A673 (cell line): ENCODE measurements at regions not wholly inside any gene's neighbourhood (a gene's known extent, or its start where the extent isn't known, plus 50 kb on each side); places are given as distances from the start of the nearest gene placed in this dataset.

Experiments
- BruUV-seq: library from RNA; stranded (reverse); fragments of 400-500 nt; replicated peaks from 2 replicates; lab custom pipeline; 2021; lab: Mats Ljungman, UMichigan
- CTCF ChIA-PET: fragments of 300-600 bp; sonication (Branson Sonifier 250); formaldehyde crosslinking; loops from one replicate; lab custom pipeline; 2022; ENCODE audit warnings: antibody characterized with exemption; lab: Charles Lee
- POLR2A ChIA-PET: fragments of 300-600 bp; sonication (Branson Sonifier 250); formaldehyde crosslinking; loops from one replicate; lab custom pipeline; 2022; ENCODE audit warnings: antibody characterized with exemption; ENCODE audit not compliant: low non-redundant PET; lab: Charles Lee
- DNase-seq: peaks from one replicate; pipeline ENCODE4 v3.0.0-alpha.2; 2015; ENCODE audit warnings: low spot score
- H3K27ac ChIP-seq: fragments of 200-600 bp; sonication (generic); 2 replicates; pipeline ENCODE4 v1.5.1; 2016; ENCODE audit warnings: mixed run types, low read depth, mild to moderate bottlenecking, mixed read lengths, antibody characterized with exemption, low read length; ENCODE audit not compliant: poor library complexity, severe bottlenecking
- H3K27me3 ChIP-seq: fragments of 200-600 bp; sonication (generic); replicated peaks from 2 replicates; pipeline ENCODE4 v1.6.1; 2017; ENCODE audit warnings: mixed run types, low read depth, mild to moderate bottlenecking, mixed read lengths, antibody characterized with exemption, low read length; ENCODE audit not compliant: insufficient read depth, poor library complexity
- H3K36me3 ChIP-seq: fragments of 200-600 bp; sonication (generic); 2 replicates; pipeline ENCODE4 v1.6.1; 2016; ENCODE audit warnings: mixed run types, mild to moderate bottlenecking, mixed read lengths, antibody characterized with exemption, low read length; ENCODE audit not compliant: insufficient read depth, poor library complexity, severe bottlenecking
- H3K4me1 ChIP-seq: fragments of 200-600 bp; sonication (generic); 2 replicates; pipeline ENCODE4 v1.6.1; 2017; ENCODE audit warnings: mixed run types, mild to moderate bottlenecking, mixed read lengths, antibody characterized with exemption, low read length; ENCODE audit not compliant: insufficient read depth, poor library complexity, severe bottlenecking
- H3K4me3 ChIP-seq: fragments of 200-600 bp; sonication (generic); 2 replicates; pipeline ENCODE4 v1.5.1; 2016; ENCODE audit warnings: low read depth, mixed run types, mild to moderate bottlenecking, mixed read lengths, low read length; ENCODE audit not compliant: poor library complexity, severe bottlenecking
- H3K9me3 ChIP-seq: fragments of 200-600 bp; sonication (generic); 2 replicates; pipeline ENCODE4 v1.6.1; 2016; ENCODE audit warnings: mixed run types, low read depth, mild to moderate bottlenecking, mixed read lengths, antibody characterized with exemption, low read length; ENCODE audit not compliant: poor library complexity, severe bottlenecking
- EZH2 ChIP-seq: fragments of 200-600 bp; sonication (generic); IDR thresholded peaks from 2 replicates; pipeline ENCODE4 v1.6.1; 2017; ENCODE audit warnings: borderline replicate concordance, low read depth, mild to moderate bottlenecking, mixed read lengths, antibody characterized with exemption, low read length; ENCODE audit not compliant: poor library complexity, severe bottlenecking
- intact Hi-C: fragments of 100-400 bp; cut with micrococcal nuclease; formaldehyde crosslinking; loops from one replicate; pipeline ENCODE4 v1.10.0; 2022; ENCODE audit not compliant: unreplicated experiment
- TF ChIP-seq, protein P1 (sequence below): fragments of 300-800, 200-600 bp; sonication (generic); conservative IDR thresholded peaks from 2 replicates; pipeline ENCODE4 v1.5.1; 2017; ENCODE audit warnings: low read depth, mild to moderate bottlenecking, antibody characterized with exemption, low read length, moderate library complexity, mixed read lengths

GRCh38 chr4:10364194-10364593 is 93.0 kb downstream of the ZNF518B start:
- Histone ChIP-seq H3K36me3 (no peaks in the 10 kb centered on the region), H3K4me3 (no peak overlapping the region), H3K4me1 (no peaks in the 10 kb centered on the region), H3K27ac (no peak overlapping the region), H3K27me3 (no peaks in the 10 kb centered on the region), H3K9me3 (no peaks in the 10 kb centered on the region)
- intact Hi-C loops: no loop called here
- POLR2A ChIA-PET: no interaction called here
- BruUV-seq: no TSS peak
- CTCF ChIA-PET: no interaction called here
- no peak for DNase-seq
- no peak for TF ChIP-seq EZH2
- TF ChIP-seq, protein P1, sequence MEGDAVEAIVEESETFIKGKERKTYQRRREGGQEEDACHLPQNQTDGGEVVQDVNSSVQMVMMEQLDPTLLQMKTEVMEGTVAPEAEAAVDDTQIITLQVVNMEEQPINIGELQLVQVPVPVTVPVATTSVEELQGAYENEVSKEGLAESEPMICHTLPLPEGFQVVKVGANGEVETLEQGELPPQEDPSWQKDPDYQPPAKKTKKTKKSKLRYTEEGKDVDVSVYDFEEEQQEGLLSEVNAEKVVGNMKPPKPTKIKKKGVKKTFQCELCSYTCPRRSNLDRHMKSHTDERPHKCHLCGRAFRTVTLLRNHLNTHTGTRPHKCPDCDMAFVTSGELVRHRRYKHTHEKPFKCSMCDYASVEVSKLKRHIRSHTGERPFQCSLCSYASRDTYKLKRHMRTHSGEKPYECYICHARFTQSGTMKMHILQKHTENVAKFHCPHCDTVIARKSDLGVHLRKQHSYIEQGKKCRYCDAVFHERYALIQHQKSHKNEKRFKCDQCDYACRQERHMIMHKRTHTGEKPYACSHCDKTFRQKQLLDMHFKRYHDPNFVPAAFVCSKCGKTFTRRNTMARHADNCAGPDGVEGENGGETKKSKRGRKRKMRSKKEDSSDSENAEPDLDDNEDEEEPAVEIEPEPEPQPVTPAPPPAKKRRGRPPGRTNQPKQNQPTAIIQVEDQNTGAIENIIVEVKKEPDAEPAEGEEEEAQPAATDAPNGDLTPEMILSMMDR: no peak

DNA sequence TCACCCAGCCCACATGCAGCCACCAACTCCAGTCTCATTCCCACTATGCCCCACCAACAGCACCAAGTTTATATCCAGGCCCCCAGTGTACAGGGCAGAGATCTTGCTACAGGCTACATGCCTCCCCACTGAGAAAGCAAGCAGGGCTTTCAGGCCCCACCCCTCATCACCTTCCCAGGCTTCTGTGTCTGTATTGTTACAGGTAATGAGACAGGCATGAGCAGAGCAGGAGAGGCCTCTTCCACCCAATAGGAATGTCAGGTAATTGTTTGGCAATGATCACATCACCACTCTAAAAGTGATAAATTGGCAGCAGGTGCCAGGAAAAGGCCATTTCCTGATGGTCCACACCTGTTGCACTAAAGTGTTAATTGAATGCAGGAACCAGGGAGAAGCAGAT is 102.5 kb downstream of the ZNF518B start:
- no peak for TF ChIP-seq EZH2
- TF ChIP-seq, protein P1: no peak
- Histone ChIP-seq H3K9me3 (no peaks in the 10 kb centered on the region), H3K4me1 (no peaks in the 10 kb centered on the region), H3K27me3 (no peaks in the 10 kb centered on the region), H3K4me3 (no peak overlapping the region), H3K27ac (no peak overlapping the region), H3K36me3 (no peaks in the 10 kb centered on the region)
- POLR2A ChIA-PET: no interaction called here
- CTCF ChIA-PET: no interaction called here
- intact Hi-C loops: no loop called here
- DNase-seq: no peak
- no TSS peak for BruUV-seq

DNA sequence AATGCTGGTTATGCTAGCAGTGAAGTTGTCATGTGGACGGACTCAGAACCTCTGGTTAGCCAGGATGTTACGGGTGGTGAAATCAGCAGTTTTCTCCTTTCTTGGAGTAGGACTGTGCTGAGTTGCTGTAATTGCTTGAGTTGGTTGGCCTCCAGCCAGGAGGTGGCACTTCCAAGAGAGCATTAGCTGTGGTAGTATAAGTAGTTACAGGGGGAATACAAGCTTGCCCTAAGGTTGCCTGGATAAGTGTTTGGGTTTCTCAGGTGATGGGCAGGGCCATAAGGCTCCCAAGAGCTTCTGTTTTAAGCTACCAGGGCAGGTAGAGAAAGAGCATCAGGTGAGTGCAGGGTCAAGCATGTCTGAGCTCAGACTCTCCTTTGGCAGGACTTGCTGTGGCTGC is 103.0 kb downstream of the ZNF518B start:
- BruUV-seq: no TSS peak
- intact Hi-C loops: no loop called here
- ChIA-PET CTCF (no interaction called here), POLR2A (no interaction called here)
- no peaks in the 10 kb centered on the region for H3K27me3 ChIP-seq
- no peak overlapping the region for H3K4me3 ChIP-seq
- no peak overlapping the region for H3K27ac ChIP-seq
- H3K36me3 ChIP-seq: no peaks in the 10 kb centered on the region
- no peak for DNase-seq
- H3K9me3 ChIP-seq: no peaks in the 10 kb centered on the region
- H3K4me1 ChIP-seq: no peaks in the 10 kb centered on the region
- TF ChIP-seq, protein P1: no peak
- TF ChIP-seq EZH2: no peak
